ENCODE measurements at regions not wholly inside any gene's neighbourhood (a gene's known extent, or its start where the extent isn't known, plus 50 kb on each side); places are given as distances from the start of the nearest gene placed in this dataset.
A peak's percentile ranks its signal among the peaks of the same experiment; 100 is the strongest.

DNA sequence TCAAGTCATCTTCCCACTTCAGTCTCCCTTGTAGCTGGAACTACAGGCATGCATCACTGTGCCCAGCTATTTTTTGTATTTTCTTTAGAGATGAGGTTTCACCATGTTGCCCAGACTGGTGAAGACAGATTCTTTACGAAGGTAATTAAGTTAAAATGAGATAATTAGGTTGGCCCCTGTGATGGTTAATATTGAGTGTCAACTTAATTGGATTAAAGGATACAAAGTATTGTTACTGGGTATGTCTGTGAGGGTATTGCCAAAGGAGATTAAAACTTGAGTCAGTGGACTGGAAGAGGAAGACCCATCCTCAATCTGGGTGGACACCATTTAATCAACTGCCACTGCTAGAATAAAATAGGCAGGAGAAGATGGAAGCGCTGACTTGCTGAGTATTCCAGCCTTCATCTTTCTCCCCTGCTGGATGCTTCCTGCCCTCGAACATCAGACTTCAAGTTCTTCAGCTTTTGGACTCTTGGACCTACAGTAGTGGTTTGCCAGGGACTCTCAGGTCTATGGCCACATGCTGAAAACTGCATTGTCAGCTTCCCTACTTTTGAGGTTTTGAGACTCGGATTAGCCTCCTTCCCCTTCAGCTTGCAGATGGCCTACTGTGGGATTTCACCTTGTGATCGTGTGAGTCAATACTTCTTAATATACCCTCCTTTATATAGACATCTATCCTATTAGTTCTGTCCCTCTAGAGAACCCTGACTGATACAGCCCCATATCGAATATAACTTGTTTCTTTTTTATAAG lies 269.1 kb downstream of the TMX3 start:
- in situ Hi-C loops (cut with MboI): no loop called here

DNA sequence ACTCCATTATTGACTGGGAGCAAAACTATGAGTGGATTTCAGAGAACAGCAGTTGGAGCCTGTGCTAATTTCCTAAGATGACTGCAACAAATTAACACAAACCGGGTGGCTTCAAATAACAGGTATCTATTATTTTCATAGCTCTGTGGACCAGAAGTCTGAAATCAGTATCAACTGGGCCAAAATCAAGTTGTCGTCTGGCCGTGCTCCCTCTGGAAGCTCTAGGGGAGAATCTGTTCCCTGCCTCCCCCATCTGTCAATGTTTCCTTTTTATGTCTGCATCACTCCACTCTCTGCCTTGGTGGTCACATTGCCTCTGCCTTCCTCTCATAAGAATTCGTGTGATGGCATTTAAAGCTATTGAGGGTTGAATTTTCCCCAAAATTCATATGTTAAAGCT lies 269.8 kb downstream of the TMX3 start:
- DNase-seq: no peak
- TF ChIP-seq EZH2 (IDR thresholded peaks at IDR 0.05; ENCODE audit: insufficient read depth, poor library complexity, severe bottlenecking) (no peak), EZH2phosphoT487 (IDR thresholded peaks at IDR 0.05; ENCODE audit: insufficient read depth, low read depth) (no peak)
- Histone ChIP-seq H3K4me1 (ENCODE audit: insufficient read depth) (peaks cover 50% of the 10 kb centered on the region), H3K4me2 (ENCODE audit: unreplicated experiment) (no peak overlapping the region), H3K9me3 (ENCODE audit: low read depth) (no peaks in the 10 kb centered on the region), H3K4me3 (no peak overlapping the region), H3K27ac (no peak overlapping the region), H4K20me1 (ENCODE audit: insufficient read depth) (no peaks in the 10 kb centered on the region), H3K36me3 (ENCODE audit: low read depth) (no peaks in the 10 kb centered on the region), H3K9ac (no peak overlapping the region), H3F3A (ENCODE audit: insufficient read depth) (peaks cover 46% of the 10 kb centered on the region), H3K9me2 (ENCODE audit: insufficient read depth) (no peaks in the 10 kb centered on the region), H3K79me2 (ENCODE audit: insufficient read depth) (no peaks in the 10 kb centered on the region), H3K27me3 (replicated peaks; ENCODE audit: insufficient read depth) (no peaks in the 10 kb centered on the region), H2AFZ (no peak overlapping the region)
- in situ Hi-C loops (cut with MboI): no loop called here
- 80 to 85% methylated on average over 4 of the region's 4 CpGs for WGBS, 2 experiments (ENCODE audit: low coverage in 1 of 2, low lambda C conversion rate in 2 of 2, missing lambda C conversion rate in 2 of 2)

More for the DNA sequence above, 269.1 kb downstream of the TMX3 start:
- no peaks in the 10 kb centered on the region for H4K20me1 ChIP-seq (ENCODE audit: insufficient read depth)
- TF ChIP-seq EZH2 (IDR thresholded peaks at IDR 0.05; ENCODE audit: insufficient read depth, poor library complexity, severe bottlenecking) (no peak), EZH2phosphoT487 (IDR thresholded peaks at IDR 0.05; ENCODE audit: insufficient read depth, low read depth) (no peak)
- H3K4me3 ChIP-seq: no peak overlapping the region
- H3F3A ChIP-seq (ENCODE audit: insufficient read depth): peaks cover 49% of the 10 kb centered on the region
- no peaks in the 10 kb centered on the region for H3K9me3 ChIP-seq (ENCODE audit: low read depth)
- whole genome bisulfite sequencing, 2 experiments (ENCODE audit: low coverage in 1 of 2, low lambda C conversion rate in 2 of 2, missing lambda C conversion rate in 2 of 2): 95 to 97% methylated on average over 6 of the region's 6 CpGs
- no peak overlapping the region for H3K9ac ChIP-seq
- peaks cover 47% of the 10 kb centered on the region for H3K4me1 ChIP-seq (ENCODE audit: insufficient read depth)
- H3K27ac ChIP-seq: no peak overlapping the region
- no peak for DNase-seq
- H3K36me3 ChIP-seq (ENCODE audit: low read depth): no peaks in the 10 kb centered on the region
- no peaks in the 10 kb centered on the region for H3K9me2 ChIP-seq (ENCODE audit: insufficient read depth)
- H3K79me2 ChIP-seq (ENCODE audit: insufficient read depth): no peaks in the 10 kb centered on the region
- H3K4me2 ChIP-seq (ENCODE audit: unreplicated experiment): no peak overlapping the region
- H3K27me3 ChIP-seq (replicated peaks; ENCODE audit: insufficient read depth): no peaks in the 10 kb centered on the region
- H2AFZ ChIP-seq: no peak overlapping the region

DNA sequence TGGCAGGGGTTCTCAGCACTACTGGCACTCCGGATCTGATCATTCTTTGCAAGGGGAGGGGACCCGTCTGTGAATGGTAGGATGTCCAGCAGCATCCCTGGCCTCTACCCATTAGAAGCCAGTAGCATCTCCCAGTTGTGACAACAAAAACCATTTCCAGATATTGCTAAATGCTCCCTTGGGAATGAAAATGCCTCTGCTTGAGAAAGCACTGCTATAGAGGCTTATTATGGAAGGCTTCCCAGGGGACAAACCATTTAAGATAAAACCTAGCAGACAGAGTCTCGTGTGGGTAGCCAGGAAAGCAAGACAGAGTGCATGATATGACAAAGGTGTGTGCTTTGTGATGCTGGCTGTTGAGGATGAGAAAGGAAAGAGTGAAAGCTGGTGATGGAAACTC lies 273.7 kb downstream of the TMX3 start:
- Histone ChIP-seq H3K4me1 (ENCODE audit: insufficient read depth) (peaks cover 44% of the 10 kb centered on the region), H3K9me3 (ENCODE audit: low read depth) (no peaks in the 10 kb centered on the region), H3K36me3 (ENCODE audit: low read depth) (no peaks in the 10 kb centered on the region), H2AFZ (peak overlapping the region; percentile 82; the same call in 1 of the 2 replicates), H3K9me2 (ENCODE audit: insufficient read depth) (no peaks in the 10 kb centered on the region), H3K4me2 (ENCODE audit: unreplicated experiment) (no peak overlapping the region), H3K27me3 (replicated peaks; ENCODE audit: insufficient read depth) (no peaks in the 10 kb centered on the region), H3K27ac (no peak overlapping the region), H4K20me1 (ENCODE audit: insufficient read depth) (no peaks in the 10 kb centered on the region), H3K79me2 (ENCODE audit: insufficient read depth) (no peaks in the 10 kb centered on the region), H3K4me3 (no peak overlapping the region), H3F3A (ENCODE audit: insufficient read depth) (peaks cover 51% of the 10 kb centered on the region), H3K9ac (no peak overlapping the region)
- DNase-seq: peak; percentile 23
- TF ChIP-seq EZH2 (IDR thresholded peaks at IDR 0.05; ENCODE audit: insufficient read depth, poor library complexity, severe bottlenecking): no peak
- TF ChIP-seq EZH2phosphoT487 (IDR thresholded peaks at IDR 0.05; ENCODE audit: insufficient read depth, low read depth): no peak
- in situ Hi-C loops (cut with MboI): no loop called here
- 95 to 97% methylated on average over 3 of the region's 3 CpGs for WGBS, 2 experiments (ENCODE audit: low coverage in 1 of 2, low lambda C conversion rate in 2 of 2, missing lambda C conversion rate in 2 of 2)

DNA sequence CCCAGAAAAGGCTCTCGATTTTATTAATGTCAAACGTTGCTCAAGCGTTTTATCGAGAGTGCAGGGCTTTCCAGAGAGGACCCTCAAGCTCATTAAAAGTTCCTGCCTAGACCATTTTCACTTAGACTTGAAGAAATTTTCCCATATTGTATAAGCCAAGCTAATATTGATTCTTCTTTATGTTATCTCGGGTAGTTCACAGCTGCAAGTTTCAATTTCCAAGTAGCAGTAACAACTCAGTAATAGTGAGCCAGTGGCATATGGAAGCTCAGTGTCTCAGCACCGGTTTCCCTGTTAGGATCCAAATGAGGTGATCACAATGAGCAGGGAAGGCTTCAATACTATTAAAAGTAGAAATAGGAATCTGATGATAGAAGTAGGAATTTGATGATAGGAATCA lies 274.5 kb downstream of the TMX3 start:
- DNase-seq: peak; percentile 20
- Histone ChIP-seq H3K9me3 (ENCODE audit: low read depth) (no peaks in the 10 kb centered on the region), H4K20me1 (ENCODE audit: insufficient read depth) (no peaks in the 10 kb centered on the region), H3K36me3 (ENCODE audit: low read depth) (no peaks in the 10 kb centered on the region), H3K4me2 (ENCODE audit: unreplicated experiment) (peak overlapping the region; percentile 67), H3K27me3 (replicated peaks; ENCODE audit: insufficient read depth) (no peaks in the 10 kb centered on the region), H3K9ac (peak overlapping the region; percentile 67), H3K9me2 (ENCODE audit: insufficient read depth) (no peaks in the 10 kb centered on the region), H3K79me2 (ENCODE audit: insufficient read depth) (no peaks in the 10 kb centered on the region), H2AFZ (peak overlapping the region; percentile 82), H3K4me1 (ENCODE audit: insufficient read depth) (peaks cover 45% of the 10 kb centered on the region), H3K27ac (peak overlapping the region; percentile 97), H3K4me3 (peak overlapping the region; percentile 46), H3F3A (ENCODE audit: insufficient read depth) (peaks cover 58% of the 10 kb centered on the region)
- in situ Hi-C loops (cut with MboI): no loop called here
- TF ChIP-seq EZH2 (IDR thresholded peaks at IDR 0.05; ENCODE audit: insufficient read depth, poor library complexity, severe bottlenecking) (no peak), EZH2phosphoT487 (IDR thresholded peaks at IDR 0.05; ENCODE audit: insufficient read depth, low read depth) (no peak)
- WGBS, 2 experiments (ENCODE audit: low coverage in 1 of 2, low lambda C conversion rate in 2 of 2, missing lambda C conversion rate in 2 of 2): 5 to 6% methylated on average over 6 of the region's 6 CpGs

Data from GM23248 (cell line).